ENCODE measurements at regions not wholly inside any gene's neighbourhood (a gene's known extent, or its start where the extent isn't known, plus 50 kb on each side); places are given as distances from the start of the nearest gene placed in this dataset.

- in situ Hi-C loops (cut with HindIII; ENCODE audit: low pct_unique_long_range_greater_than_20kb, low sequenced_read_pairs) (no loop called here), intact Hi-C loops (cut with micrococcal nuclease; ENCODE audit: unreplicated experiment) (no loop called here)
- H3K4me3 ChIP-seq (ENCODE audit: low read depth in 2 of 2, low read length in 2 of 2): no peak overlapping the region
- no TSS peak for BruUV-seq (replicated peaks)
- no peak overlapping the region for H3K27ac ChIP-seq (ENCODE audit: low read length)
- H3K4me1 ChIP-seq (ENCODE audit: control insufficient read depth, insufficient read depth, low read length): no peaks in the 10 kb centered on the region
- H3K36me3 ChIP-seq (ENCODE audit: control insufficient read depth, insufficient read depth, low read length): no peaks in the 10 kb centered on the region
- CTCF ChIA-PET: no interaction called here
- TF ChIP-seq, protein P1, sequence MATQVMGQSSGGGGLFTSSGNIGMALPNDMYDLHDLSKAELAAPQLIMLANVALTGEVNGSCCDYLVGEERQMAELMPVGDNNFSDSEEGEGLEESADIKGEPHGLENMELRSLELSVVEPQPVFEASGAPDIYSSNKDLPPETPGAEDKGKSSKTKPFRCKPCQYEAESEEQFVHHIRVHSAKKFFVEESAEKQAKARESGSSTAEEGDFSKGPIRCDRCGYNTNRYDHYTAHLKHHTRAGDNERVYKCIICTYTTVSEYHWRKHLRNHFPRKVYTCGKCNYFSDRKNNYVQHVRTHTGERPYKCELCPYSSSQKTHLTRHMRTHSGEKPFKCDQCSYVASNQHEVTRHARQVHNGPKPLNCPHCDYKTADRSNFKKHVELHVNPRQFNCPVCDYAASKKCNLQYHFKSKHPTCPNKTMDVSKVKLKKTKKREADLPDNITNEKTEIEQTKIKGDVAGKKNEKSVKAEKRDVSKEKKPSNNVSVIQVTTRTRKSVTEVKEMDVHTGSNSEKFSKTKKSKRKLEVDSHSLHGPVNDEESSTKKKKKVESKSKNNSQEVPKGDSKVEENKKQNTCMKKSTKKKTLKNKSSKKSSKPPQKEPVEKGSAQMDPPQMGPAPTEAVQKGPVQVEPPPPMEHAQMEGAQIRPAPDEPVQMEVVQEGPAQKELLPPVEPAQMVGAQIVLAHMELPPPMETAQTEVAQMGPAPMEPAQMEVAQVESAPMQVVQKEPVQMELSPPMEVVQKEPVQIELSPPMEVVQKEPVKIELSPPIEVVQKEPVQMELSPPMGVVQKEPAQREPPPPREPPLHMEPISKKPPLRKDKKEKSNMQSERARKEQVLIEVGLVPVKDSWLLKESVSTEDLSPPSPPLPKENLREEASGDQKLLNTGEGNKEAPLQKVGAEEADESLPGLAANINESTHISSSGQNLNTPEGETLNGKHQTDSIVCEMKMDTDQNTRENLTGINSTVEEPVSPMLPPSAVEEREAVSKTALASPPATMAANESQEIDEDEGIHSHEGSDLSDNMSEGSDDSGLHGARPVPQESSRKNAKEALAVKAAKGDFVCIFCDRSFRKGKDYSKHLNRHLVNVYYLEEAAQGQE (IDR thresholded peaks at IDR 0.05; ENCODE audit: insufficient read depth in 1 of 2, low read depth in 2 of 2, low read length in 1 of 2): no peak
- no peak for TF ChIP-seq SIN3A (IDR thresholded peaks at IDR 0.05; ENCODE audit: borderline replicate concordance, insufficient read depth, low read depth, low read length)
- no peak for TF ChIP-seq TCF7L2 (IDR thresholded peaks at IDR 0.05; ENCODE audit: low read depth, low read length)
- TF ChIP-seq CTCF (IDR thresholded peaks at IDR 0.05): no peak
- TF ChIP-seq POLR2AphosphoS5 (IDR thresholded peaks at IDR 0.05; ENCODE audit: low read depth, low read length): no peak
- DNase-seq (ENCODE audit: low read depth, low spot score): no peak
- no peaks in the 10 kb centered on the region for H3K9me3 ChIP-seq (ENCODE audit: control insufficient read depth, insufficient read depth, low read depth, low read length)
- H3K27me3 ChIP-seq (ENCODE audit: control insufficient read depth, insufficient read depth, low read length): no peaks in the 10 kb centered on the region
- POLR2A ChIA-PET: no interaction called here
- no peak for ATAC-seq
Measured at GRCh38 chr17:70353408-70354092, 184.2 kb downstream of the KCNJ2 start.

DNA sequence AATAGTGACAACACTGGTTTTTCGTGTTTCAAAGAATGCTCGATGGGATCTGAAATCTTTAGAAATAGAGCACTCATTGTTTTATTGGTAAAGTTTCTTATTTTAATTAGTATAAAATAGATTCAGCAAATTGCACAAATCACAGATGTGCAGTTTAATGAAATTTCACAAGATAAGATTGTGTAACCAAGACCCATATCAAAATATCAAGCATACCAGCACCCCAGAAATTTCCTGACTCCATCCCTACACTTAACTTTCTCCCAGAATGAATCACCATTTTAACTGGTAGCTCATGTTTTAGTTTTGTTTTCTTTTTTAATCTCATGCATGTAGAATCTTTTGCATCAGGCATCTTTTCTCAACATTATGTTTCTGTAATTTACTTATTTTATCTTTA is 185.9 kb downstream of the KCNJ2 start:
- TF ChIP-seq POLR2AphosphoS5 (IDR thresholded peaks at IDR 0.05; ENCODE audit: low read depth, low read length): no peak
- no peak for TF ChIP-seq SIN3A (IDR thresholded peaks at IDR 0.05; ENCODE audit: borderline replicate concordance, insufficient read depth, low read depth, low read length)
- no peak for TF ChIP-seq TCF7L2 (IDR thresholded peaks at IDR 0.05; ENCODE audit: low read depth, low read length)
- TF ChIP-seq, protein P1 (IDR thresholded peaks at IDR 0.05; ENCODE audit: insufficient read depth in 1 of 2, low read depth in 2 of 2, low read length in 1 of 2): no peak
- TF ChIP-seq CTCF (IDR thresholded peaks at IDR 0.05): no peak
- no peaks in the 10 kb centered on the region for H3K4me1 ChIP-seq (ENCODE audit: control insufficient read depth, insufficient read depth, low read length)
- ChIA-PET POLR2A (no interaction called here), CTCF (no interaction called here)
- BruUV-seq (replicated peaks): no TSS peak
- intact Hi-C loops (cut with micrococcal nuclease; ENCODE audit: unreplicated experiment) (no loop called here), in situ Hi-C loops (cut with HindIII; ENCODE audit: low pct_unique_long_range_greater_than_20kb, low sequenced_read_pairs) (no loop called here)
- H3K27me3 ChIP-seq (ENCODE audit: control insufficient read depth, insufficient read depth, low read length): no peaks in the 10 kb centered on the region
- DNase-seq (ENCODE audit: low read depth, low spot score) (no peak), ATAC-seq (no peak)
- H3K9me3 ChIP-seq (ENCODE audit: control insufficient read depth, insufficient read depth, low read depth, low read length): no peaks in the 10 kb centered on the region
- no peak overlapping the region for H3K27ac ChIP-seq (ENCODE audit: low read length)
- H3K36me3 ChIP-seq (ENCODE audit: control insufficient read depth, insufficient read depth, low read length): no peaks in the 10 kb centered on the region
- no peak overlapping the region for H3K4me3 ChIP-seq (ENCODE audit: low read depth in 2 of 2, low read length in 2 of 2)

All from Panc1 (cell line).